Sciatic nerve (tissue), 2 donors: ENCODE measurements at regions not wholly inside any gene's neighbourhood (a gene's known extent, or its start where the extent isn't known, plus 50 kb on each side); places are given as distances from the start of the nearest gene placed in this dataset.
"Not testable (repeated sequence)": the region's sequence is repeated elsewhere in the genome, so short reads cannot be mapped to it uniquely, and the experiment has no call there.

ENCODE experiments used
- ATAC-seq: fragments of 200-7000 bp; cut with Tn5 transposase; one replicate; pipeline ENCODE4 v1.9.1; 2020; ENCODE audit warnings: mild to moderate bottlenecking, moderate library complexity
- DNase-seq: peaks from one replicate; pipeline ENCODE4 v3.0.0-alpha.2; 2020; ENCODE audit warnings: low spot score
- intact Hi-C: fragments of 100-400 bp; cut with DNase I; formaldehyde crosslinking; loops from one replicate; pipeline ENCODE4 v1.14.2; 2022
- donor health status: DM: no; HTN: no; CAD: no.
- donor health status: DM: no; HTN: no; CAD: no.

DNA sequence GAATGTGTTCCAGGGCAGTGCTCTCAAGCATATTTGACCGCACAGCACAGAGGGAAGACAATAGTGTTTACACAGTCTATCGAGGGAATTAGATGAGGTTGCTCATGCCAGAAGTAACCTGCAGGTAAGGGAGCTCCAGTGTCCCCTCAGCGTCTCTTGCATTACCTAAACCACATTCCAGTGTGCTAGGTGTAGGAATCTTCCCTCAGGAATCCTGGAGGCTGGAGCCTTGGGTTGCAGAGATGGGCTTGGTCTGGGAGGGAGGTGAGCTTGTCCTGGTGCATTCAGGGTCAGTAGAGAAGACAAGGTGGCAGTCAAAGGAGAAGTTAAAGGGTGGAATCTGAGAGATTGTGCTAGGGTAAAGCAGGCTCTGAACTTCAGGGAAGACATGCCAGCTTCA, 56.3 kb downstream of the SOX14 start:
- ATAC-seq: no peak
- no peak for DNase-seq
- intact Hi-C loops: no loop called here

GRCh38 chr3:137835096-137835495, 71.0 kb downstream of the SOX14 start:
- intact Hi-C loops: no loop called here
- ATAC-seq: no peak
- DNase-seq: no peak

GRCh38 chr3:137845194-137845593, 81.1 kb downstream of the SOX14 start:
- no peak for ATAC-seq
- no peak for DNase-seq
- intact Hi-C loops: no loop called here

DNA sequence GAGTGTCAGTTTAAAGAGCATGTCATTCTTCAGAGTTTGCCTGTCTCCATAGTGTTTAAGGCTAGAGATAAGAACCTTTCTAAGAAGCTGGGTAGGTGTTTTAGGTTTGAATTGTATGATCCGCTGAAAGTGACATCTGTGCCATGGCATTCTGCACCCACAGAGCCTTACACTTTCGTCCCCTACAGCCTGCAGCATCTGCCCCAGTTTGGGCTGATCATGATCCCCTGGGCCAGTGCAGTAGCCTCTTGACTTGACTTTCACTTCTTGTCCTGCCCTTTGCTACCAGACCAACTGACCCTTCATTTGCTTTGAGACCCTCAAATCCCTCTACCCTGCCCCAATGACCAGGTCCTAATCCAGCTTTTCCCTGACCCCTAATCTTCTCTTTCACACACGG, 81.6 kb downstream of the SOX14 start:
- DNase-seq (no peak), ATAC-seq (no peak)
- intact Hi-C loops: no loop called here

DNA sequence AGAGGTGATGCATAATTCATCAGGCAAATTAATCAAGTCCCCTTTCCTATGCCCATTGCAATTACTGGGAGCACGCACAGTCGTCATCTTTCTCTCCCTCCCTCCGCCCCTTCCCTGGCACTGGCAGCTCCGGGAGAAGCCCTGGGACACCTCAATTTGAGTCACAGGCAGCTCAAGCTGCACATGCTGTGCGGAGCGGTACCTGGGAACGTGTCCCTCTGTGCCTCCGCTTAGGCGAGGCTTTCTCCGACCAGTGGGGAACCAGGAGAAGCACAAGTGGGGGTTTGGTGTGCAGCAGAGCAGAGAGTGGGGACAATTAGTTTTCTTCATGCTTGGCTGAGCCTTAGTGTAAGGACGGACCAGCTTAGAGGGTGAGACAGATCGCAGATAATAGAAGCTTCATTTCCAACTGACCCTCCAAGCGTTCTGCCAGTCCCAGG, 88.3 kb downstream of the SOX14 start:
- ATAC-seq: no peak
- intact Hi-C loops: no loop called here
- no peak for DNase-seq

DNA sequence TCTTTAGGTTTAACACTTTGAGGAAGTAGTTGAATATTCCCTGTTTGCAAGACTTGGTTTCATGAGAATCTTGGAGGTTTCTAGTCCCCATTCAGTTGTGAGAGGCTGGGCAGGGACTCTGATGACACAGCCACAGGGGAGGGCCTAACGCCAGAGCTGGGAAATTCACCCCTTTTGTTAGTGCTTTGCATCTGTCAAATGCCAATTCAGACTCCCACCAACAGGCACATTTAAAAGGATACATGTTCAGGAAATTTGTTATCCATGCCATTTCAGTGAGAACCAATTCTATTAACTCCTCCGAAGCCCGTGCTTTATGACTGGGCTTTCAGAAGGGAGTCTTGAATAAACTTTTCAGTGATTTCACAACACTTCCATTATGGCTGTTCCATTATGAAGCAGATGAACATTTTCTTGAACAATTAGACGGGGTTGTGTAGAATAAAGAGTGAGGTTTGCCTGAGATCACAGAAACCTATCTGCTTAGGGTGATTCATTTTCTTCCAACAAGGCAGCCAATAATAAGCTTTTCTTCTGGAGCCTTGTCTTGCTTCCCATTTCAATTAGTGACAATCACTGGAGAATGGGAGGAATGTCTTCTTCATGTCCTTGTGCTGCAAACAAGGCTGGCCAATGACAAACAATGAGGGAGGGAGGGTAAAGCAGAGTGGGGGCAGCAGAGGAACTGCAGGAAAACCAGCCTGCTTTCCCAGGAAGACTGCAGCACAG, 90.6 kb downstream of the SOX14 start:
- no peak for ATAC-seq
- intact Hi-C loops: no loop called here
- DNase-seq: no peak

DNA sequence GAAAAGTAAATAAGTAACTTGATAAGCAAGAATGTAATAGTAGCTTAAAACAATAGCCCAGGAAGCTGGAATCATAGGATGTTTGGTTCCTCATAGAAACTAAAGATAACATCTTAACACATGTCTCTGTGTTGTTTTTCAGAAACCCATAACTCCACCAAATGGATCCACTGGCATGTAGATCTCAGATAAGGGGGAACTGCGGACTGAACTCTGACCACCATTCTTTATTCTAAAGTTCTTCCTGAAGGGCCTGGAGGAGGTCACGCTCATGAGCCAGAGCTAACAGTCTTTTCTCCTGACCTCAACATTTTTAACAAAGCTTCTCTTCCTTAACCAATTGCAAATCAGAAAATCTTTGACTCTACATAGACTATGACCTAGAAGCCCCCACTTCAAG, 101.9 kb downstream of the SOX14 start:
- DNase-seq (no peak), ATAC-seq (no peak)
- intact Hi-C loops: no loop called here

DNA sequence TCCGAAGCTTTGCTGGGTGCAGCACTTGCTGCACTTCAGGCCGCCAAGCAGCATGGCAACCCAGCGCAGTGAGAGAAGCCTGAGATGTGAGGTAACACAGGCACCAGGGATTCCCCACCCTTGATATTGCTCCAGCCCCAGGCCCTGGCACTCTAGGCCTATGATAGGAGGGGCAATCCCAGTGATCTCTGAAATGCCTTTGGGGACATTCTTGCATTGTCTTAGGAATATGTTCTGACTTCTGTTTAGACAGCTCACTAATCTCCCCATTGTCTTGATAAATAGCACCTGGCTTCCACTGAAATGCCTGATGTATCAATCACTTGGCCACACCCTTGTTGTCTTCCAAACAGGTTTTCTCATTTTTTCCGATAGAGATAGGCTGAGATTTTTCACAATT, 102.8 kb downstream of the SOX14 start:
- intact Hi-C loops: no loop called here
- DNase-seq: no peak
- ATAC-seq: no peak

DNA sequence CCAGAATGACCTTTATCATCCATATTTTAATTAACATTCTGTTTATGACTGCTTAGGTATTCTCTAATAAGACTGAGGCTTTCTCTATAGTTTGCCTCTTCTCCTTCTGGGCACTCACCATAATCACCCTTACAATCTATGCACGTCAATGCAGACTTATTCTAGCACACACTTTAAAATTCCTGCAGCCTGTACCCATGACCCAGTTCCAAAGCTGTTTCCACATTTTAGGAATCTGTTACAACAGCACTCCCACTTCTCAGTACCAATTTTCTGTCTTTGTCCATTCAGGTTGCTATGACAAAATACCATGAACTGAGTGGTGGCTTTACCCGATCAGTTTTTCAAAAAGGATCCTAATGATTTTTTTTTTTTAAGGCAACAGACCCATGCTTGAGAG, 103.5 kb downstream of the SOX14 start:
- ATAC-seq: no peak
- intact Hi-C loops: no loop called here

GRCh38 chr3:137869022-137869421, 104.9 kb downstream of the SOX14 start:
- ATAC-seq (no peak), DNase-seq (no peak)
- intact Hi-C loops: no loop called here

More for the DNA sequence above, 103.5 kb downstream of the SOX14 start:
- DNase-seq: no peak

- DNase-seq, ATAC-seq, intact Hi-C loops: not testable (repeated sequence)
These were observed 108.5 kb downstream of the SOX14 start for GRCh38 chr3:137872589-137872988.

DNA sequence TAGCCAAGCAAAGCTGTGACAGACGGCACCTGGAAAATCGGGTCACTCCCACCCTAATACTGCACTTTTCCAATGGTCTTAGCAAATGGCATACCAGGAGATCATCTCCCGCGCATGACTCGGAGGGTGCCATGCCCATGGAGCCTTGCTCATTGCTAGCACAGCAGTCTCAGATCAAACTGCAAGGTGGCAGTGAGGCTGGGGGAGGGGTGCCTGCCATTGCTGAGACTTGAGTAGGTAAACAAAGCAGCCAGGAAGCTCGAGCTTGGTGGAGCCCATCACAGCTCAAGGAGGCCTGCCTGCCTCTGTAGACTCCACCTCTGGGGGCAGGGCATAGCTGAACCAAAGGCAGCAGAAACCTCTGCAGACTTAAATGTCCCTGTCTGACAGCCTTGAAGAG, 113.1 kb upstream of the CLDN18 start:
- DNase-seq, ATAC-seq, intact Hi-C loops: not testable (repeated sequence)

- no peak for DNase-seq
- ATAC-seq: no peak
- intact Hi-C loops: no loop called here
These were observed 102.8 kb upstream of the CLDN18 start for GRCh38 chr3:137906985-137907649.

DNA sequence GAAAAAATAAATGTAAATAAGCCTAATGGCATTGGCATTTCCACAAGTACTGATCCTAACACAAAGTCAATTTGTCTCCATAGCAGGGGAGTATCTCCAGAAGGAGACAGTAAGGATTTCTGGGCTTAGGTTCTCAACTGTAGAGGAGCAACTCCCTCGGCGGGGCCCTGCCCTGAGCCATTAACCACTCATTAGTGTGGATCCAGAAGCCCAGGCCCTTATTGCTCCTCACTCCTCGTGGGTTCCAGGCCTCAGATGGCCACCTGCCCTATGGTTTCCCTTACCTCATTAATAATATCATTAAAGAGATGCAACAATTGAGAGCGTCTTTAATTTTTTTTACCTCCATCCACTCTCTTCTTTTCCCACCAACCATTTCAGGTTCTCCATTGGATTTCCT, 85.3 kb upstream of the CLDN18 start:
- intact Hi-C loops: no loop called here

GRCh38 chr3:137925080-137925479, 84.9 kb upstream of the CLDN18 start:
- no peak for DNase-seq
- no peak for ATAC-seq
- intact Hi-C loops: no loop called here

More for the DNA sequence above, 85.3 kb upstream of the CLDN18 start:
- no peak for ATAC-seq
- DNase-seq: no peak

GRCh38 chr3:137926991-137927390, 83.0 kb upstream of the CLDN18 start:
- intact Hi-C loops: no loop called here
- ATAC-seq: no peak
- no peak for DNase-seq

GRCh38 chr3:137930976-137931375, 79.0 kb upstream of the CLDN18 start:
- ATAC-seq (no peak), DNase-seq (no peak)
- intact Hi-C loops: no loop called here

DNA sequence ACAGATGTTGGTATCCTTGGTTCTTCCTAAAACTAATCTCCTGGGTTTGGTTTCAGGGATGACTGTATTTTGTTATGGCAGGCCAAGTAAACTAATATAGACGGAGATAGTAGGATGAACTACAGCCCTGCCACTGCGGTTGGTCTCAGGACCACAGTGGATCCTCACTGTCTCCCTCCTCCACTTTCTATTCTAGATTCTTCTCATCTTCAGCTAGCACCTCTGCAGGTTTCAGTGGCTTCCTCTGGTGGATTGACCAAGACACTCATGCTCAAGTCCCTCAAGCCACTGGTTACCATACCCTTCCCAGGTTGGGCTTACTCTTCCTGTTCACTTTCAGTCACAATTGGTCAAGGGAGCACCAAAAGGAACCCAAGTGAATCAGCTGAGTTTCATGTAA, 71.1 kb upstream of the CLDN18 start:
- DNase-seq (no peak), ATAC-seq (no peak)
- intact Hi-C loops: no loop called here

DNA sequence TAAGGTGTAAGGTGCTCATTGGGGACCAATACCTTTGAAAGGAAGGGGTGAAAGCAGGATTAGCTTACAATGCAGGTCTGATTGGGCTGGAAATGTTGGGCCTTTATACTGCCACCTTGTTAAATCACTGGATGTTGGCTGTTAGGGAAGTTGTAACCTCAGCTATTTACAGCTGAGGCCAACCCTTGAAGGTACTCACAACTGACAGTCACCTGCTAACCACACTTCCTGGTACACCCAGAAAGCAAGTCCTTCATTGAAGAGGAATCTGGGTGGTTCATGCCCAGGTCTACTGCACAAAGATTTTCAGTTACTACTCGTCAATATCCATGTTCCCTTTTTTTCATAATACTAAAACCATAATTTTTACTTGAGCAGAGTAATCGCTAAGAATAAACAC, 65.4 kb upstream of the CLDN18 start:
- no peak for ATAC-seq
- intact Hi-C loops: no loop called here
- DNase-seq: no peak

- peak; percentile 26 for ATAC-seq
- DNase-seq: peak; percentile 56
- intact Hi-C loops: no loop called here
These were observed 63.5 kb upstream of the CLDN18 start for GRCh38 chr3:137946356-137946973.
